NCI-H2171 (cell line): ENCODE measurements at regions not wholly inside any gene's neighbourhood (a gene's known extent, or its start where the extent isn't known, plus 50 kb on each side); places are given as distances from the start of the nearest gene placed in this dataset.
"Not testable (repeated sequence)": the region's sequence is repeated elsewhere in the genome, so short reads cannot be mapped to it uniquely, and the experiment has no call there.

Source experiments
- DNase-seq: peaks from one replicate; lab custom pipeline; 2025; lab: John Stamatoyannopoulos, UW

DNA sequence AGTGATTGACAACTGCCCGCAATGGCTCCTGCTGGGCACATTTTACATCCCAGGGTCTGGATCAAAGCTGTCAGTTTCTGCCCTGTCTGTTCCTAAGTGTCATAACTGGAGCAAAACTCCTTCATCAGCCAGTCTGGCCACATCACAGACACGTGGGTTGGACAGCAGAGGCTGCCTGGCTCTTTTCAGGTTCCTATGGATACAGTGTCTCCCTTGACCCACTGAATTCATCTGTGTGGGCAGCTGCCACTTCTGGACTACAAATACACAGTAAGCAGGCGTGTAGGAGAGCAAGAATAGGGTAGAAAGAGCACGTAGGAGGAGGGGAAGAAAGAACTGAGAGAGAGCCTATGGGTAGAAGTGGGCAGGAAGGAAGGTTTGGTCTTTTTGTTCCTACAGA lies 238.0 kb downstream of the ENC1 start:
- DNase-seq, result no peak

- DNase-seq, result no peak
These were observed 238.6 kb downstream of the ENC1 start for GRCh38 chr5:74401946-74402320.

GRCh38 chr5:74401281-74401945 lies 239.1 kb downstream of the ENC1 start:
- no peak for DNase-seq

GRCh38 chr5:74400067-74400466 lies 240.5 kb downstream of the ENC1 start:
- DNase-seq, result no peak

GRCh38 chr5:74396913-74397622 lies 243.5 kb downstream of the ENC1 start:
- peak; percentile 4 for DNase-seq

DNA sequence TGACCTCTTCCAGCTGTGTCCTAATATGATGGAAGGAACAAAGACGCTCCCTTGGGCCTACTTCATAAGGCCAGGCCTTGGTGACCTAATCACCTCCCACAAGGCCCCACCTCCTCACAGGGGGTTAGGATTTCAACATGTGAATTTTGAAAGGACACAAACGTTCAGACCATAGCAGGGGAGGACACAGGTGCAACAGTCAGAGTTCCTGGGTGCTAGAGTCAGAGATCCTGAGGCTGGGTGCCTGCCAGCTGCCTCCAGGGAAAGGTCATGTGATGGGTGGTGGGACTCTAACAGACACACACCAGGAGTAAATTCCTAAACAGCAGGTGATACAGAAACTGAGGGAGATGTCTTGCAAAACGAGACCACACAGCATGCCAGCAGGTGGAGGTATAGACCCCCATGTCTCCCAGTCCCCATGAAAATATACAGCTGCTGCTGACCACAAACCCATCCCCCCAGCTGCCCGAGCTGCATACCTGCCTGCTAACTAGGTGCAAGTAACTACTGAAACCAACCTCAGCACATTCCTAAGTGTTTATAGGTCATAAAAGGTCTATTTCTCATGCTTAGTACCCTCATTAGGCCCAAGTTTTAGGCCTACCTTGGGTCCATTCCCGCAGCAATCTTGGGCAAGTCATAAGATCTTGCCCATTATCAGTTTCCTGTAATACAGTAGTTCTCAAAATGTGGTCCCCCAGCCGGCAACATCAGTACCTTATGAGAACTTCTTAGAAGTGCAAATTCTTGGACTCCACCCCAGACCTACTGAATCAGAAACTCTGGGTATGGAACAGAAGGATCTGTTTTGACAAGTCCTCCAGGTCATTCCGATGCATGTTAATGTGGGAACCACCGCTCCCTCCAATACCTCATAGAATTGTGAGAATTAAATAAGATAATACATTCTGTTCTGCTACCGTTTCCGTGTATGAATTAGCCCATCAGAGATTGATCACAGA lies 245.3 kb downstream of the ENC1 start:
- DNase-seq, result no peak

DNA sequence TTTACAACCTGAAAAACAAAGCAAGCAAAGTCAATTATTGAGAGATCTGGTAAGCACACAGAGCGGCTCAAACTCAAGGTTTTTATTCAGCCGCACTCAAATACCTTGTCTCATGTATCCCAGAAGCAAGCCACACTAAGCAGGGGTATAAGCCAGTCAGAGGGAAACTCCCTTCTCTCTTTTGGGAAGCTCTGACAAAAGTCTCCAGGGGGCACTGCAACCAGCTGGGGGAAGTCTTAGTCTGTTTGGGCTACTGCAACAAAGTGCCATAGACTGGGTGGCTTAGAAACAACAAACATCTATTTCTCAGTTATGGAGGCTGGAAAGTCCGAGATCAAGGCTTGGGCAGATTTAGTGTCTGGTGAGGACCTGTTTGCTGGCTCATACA lies 246.0 kb downstream of the ENC1 start:
- DNase-seq, result no peak

GRCh38 chr5:74393943-74394342 lies 246.6 kb downstream of the ENC1 start:
- DNase-seq, result no peak

GRCh38 chr5:74392711-74393351 lies 247.7 kb downstream of the ENC1 start:
- no peak for DNase-seq

DNA sequence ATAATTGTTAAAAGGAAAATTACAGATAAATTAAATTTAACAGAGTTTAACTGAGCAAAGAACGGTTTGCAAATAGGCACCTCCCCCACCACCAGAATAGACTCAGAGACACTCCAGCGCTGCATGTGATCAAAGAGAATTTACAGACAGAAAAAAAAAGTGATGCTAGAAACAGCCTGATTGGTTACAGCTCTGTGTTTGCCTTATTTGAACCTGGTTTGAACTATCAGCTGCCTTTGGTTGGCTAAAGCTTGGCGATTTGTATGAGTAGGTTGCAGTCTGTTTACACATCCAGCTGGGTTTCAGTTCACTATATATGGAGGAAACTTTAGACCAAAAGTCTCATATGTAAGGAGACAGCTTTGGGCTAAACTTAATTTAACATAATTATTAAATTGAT lies 249.1 kb downstream of the ENC1 start:
- DNase-seq, result no peak

- no peak for DNase-seq
These were observed 249.7 kb downstream of the ENC1 start for GRCh38 chr5:74390822-74391221.

DNA sequence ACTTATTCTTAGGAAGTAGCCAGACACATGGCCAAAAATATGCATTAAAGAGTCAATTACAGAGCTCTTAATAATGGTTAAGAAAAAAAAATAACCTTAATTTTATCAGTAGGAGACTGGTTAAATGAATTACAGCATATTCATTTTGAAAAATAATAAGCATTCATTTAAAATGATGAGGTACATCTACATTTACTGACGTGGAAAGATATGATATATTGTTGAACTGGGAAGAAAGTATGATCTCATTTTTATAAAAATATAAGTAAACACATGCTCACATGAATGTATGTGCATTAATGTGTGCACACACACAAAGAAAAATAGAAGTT lies 250.3 kb downstream of the ENC1 start:
- no peak for DNase-seq

- no peak for DNase-seq
These were observed 250.8 kb downstream of the ENC1 start for GRCh38 chr5:74389531-74390305.

DNA sequence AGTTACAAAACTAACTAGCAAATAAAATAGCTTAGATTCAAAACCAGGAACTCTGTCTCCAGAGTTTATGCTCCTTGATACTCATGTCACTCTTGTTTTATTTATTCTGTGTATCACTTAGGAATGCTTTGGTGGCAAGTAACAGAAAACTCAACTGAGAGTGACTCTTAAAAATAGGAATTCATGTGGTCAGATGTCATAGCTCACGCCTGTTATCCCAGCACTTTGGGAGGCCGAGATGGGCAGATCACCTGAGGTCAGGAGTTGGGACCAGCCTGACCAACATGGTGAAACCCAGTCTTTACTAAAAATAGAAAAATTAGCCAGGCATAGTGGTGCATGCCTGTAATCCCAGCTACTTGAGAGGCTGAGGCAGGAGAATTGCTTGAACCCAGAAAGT lies 252.1 kb downstream of the ENC1 start:
- not testable (repeated sequence) for DNase-seq

DNA sequence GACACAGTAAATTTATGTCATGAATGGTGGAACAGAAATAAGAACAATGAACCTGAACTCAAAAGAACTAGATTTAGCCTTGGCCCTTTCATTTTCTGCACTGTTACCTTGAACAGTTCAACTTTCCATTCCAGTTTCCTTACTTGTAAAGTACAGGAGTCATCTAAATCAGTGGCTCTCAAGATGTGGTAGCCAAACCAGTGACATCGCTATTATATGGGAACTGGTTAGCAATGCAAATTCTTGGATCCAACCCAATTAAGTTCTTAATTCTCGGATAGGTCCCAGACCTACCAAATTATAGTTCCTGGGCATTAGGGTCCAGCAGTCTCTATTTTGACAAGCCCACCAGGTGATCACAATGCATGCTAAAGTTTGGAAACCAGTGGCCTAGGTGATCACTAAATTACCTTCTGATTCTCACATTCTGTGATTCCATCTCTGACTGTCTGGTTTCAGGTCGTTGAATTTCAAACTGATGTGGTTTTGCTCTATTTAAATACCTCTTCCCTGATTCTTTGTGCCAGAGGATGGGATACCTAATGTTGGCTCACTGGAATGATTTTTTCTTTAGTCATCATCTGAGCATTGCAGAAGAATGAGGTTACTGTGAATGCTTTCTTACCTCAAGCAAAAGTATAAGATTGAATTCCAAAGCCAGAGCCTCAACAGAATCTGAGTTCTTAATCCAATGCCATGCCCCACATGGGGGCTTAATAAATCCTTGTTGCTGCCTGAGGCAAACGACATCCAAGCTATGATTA lies 253.8 kb downstream of the ENC1 start:
- no peak for DNase-seq

DNA sequence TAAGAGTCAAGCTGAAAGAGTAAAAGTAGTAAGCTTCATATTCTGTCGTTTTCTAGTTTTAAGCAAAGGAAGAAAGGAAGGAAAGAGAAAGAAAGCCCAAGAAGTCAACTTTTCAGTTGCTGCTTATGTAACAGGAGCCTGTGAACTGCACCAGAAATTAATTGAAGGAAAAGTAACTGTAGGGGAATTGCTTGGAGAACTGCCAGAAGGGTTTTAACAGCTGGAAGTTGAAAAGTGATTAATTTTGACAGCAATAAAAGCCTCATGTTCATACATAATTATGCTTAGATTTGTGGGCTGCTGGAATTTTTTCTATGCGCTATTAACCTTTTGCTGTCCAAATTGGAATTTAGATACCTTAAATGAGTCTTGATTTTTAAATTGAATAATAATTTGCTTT lies 255.7 kb downstream of the ENC1 start:
- peak; percentile 63 for DNase-seq

GRCh38 chr5:74382987-74383593 lies 257.4 kb downstream of the ENC1 start:
- DNase-seq, result no peak

- DNase-seq, result no peak
These were observed 258.2 kb downstream of the ENC1 start for GRCh38 chr5:74382123-74382855.

GRCh38 chr5:74380193-74380592 lies 260.3 kb downstream of the ENC1 start:
- DNase-seq, result no peak

- no peak for DNase-seq
These were observed 262.1 kb downstream of the ENC1 start for GRCh38 chr5:74378464-74378863.
